ENCODE measurements at regions not wholly inside any gene's neighbourhood (a gene's known extent, or its start where the extent isn't known, plus 50 kb on each side); places are given as distances from the start of the nearest gene placed in this dataset.
"Not testable (repeated sequence)": the region's sequence is repeated elsewhere in the genome, so short reads cannot be mapped to it uniquely, and the experiment has no call there.

GRCh38 chr12:115798309-115798917 is 479.1 kb downstream of the MED13L start:
- intact Hi-C loops (cut with micrococcal nuclease) = no loop called here
- H3K27me3 Mint-ChIP-seq = no peaks in the 10 kb centered on the region

GRCh38 chr12:115794659-115795081 is 482.8 kb downstream of the MED13L start:
- Mint-ChIP-seq H3K9me3 (no peaks in the 10 kb centered on the region), H3K27me3 (peaks cover 3% of the 10 kb centered on the region), H3K27ac (no peak overlapping the region), H3K4me1 (ENCODE audit: low read depth) (no peaks in the 10 kb centered on the region), H3K4me3 (no peak overlapping the region), H3K36me3 (no peaks in the 10 kb centered on the region)
- ChIA-PET POLR2A (no interaction called here), CTCF (interaction anchor here (0.7 kb wide), 1 partner anchor 110 kb away, joined by 3 read pairs; no protein-coding TSS in a partner anchor)
- intact Hi-C loops (cut with micrococcal nuclease) = no loop called here
- no peak for DNase-seq

More at GRCh38 chr12:115798309-115798917, 479.1 kb downstream of the MED13L start:
- CTCF ChIA-PET = no interaction called here
- DNase-seq = no peak
- H3K4me3 Mint-ChIP-seq = no peak overlapping the region
- no peaks in the 10 kb centered on the region for H3K4me1 Mint-ChIP-seq (ENCODE audit: low read depth)
- POLR2A ChIA-PET = interaction anchor here (0.6 kb wide), 1 partner anchor 374 kb away, joined by 3 read pairs; no protein-coding TSS in a partner anchor
- H3K36me3 Mint-ChIP-seq = no peaks in the 10 kb centered on the region
- no peaks in the 10 kb centered on the region for H3K9me3 Mint-ChIP-seq
- H3K27ac Mint-ChIP-seq = no peak overlapping the region

- ChIA-PET CTCF (no interaction called here), POLR2A (no interaction called here)
- peaks cover 5% of the 10 kb centered on the region for H3K9me3 Mint-ChIP-seq
- no peak overlapping the region for H3K27ac Mint-ChIP-seq
- no peaks in the 10 kb centered on the region for H3K36me3 Mint-ChIP-seq
- H3K4me3 Mint-ChIP-seq = no peak overlapping the region
- no peak for DNase-seq
- H3K4me1 Mint-ChIP-seq (ENCODE audit: low read depth) = no peaks in the 10 kb centered on the region
- peaks cover 4% of the 10 kb centered on the region for H3K27me3 Mint-ChIP-seq
- intact Hi-C loops (cut with micrococcal nuclease) = no loop called here
Measured at GRCh38 chr12:115791331-115791730, 486.2 kb downstream of the MED13L start.

GRCh38 chr12:115790526-115790925 is 487.0 kb downstream of the MED13L start:
- H3K27ac Mint-ChIP-seq = no peak overlapping the region
- no peaks in the 10 kb centered on the region for H3K4me1 Mint-ChIP-seq (ENCODE audit: low read depth)
- CTCF ChIA-PET = no interaction called here
- H3K36me3 Mint-ChIP-seq = no peaks in the 10 kb centered on the region
- POLR2A ChIA-PET = no interaction called here
- no peak overlapping the region for H3K4me3 Mint-ChIP-seq
- intact Hi-C loops (cut with micrococcal nuclease) = no loop called here
- peaks cover 4% of the 10 kb centered on the region for H3K27me3 Mint-ChIP-seq
- no peak for DNase-seq
- peaks cover 8% of the 10 kb centered on the region for H3K9me3 Mint-ChIP-seq

DNA sequence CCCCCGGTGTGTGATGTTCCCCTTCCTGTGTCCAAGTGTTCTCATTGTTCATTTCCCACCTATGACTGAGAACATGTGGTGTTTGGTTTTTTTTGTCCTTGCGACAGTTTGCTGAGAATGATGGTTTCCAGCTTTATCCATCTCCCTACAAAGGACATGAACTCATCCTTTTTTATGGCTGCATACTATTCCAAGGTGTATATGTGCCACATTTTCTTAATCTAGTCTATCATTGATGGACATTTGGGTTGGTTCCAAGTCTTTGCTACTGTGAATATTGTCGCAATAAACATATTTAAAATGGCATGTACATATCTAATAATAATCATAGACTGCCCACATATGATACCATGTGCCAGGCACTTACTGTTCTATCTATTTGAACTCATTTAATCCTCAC is 491.0 kb downstream of the MED13L start:
- H3K27ac Mint-ChIP-seq; DNase-seq; H3K4me3 Mint-ChIP-seq; CTCF ChIA-PET; H3K27me3 Mint-ChIP-seq; POLR2A ChIA-PET; H3K9me3 Mint-ChIP-seq; intact Hi-C loops (cut with micrococcal nuclease); H3K4me1 Mint-ChIP-seq (ENCODE audit: low read depth); H3K36me3 Mint-ChIP-seq: not testable (repeated sequence)

GRCh38 chr12:115785548-115785947 is 491.9 kb downstream of the MED13L start:
- CTCF ChIA-PET = no interaction called here

DNA sequence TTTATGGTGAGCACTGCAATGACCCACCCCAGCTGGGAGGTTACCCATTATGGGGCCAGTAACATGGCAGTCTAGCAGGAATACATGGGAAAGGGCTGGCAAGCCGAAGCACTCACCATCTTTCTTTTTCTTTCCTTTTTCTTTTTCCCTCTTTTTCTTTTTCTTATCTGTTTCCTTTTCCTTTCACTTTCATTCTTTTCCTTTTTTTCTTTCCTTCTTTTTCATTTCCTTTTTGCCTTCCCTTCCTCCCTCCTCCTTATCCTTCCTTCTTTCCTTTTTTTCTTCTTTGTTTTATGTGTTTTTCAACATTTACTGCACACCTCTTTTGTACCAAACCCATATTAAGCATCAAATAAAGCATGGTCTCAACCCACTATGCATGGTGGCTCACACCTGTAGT is 501.1 kb downstream of the MED13L start:
- peaks cover 5% of the 10 kb centered on the region for H3K9me3 Mint-ChIP-seq
- H3K36me3 Mint-ChIP-seq = no peaks in the 10 kb centered on the region
- no peak for DNase-seq
- CTCF ChIA-PET = no interaction called here
- H3K27ac Mint-ChIP-seq = no peak overlapping the region
- H3K27me3 Mint-ChIP-seq = no peaks in the 10 kb centered on the region
- POLR2A ChIA-PET = no interaction called here
- H3K4me3 Mint-ChIP-seq = no peak overlapping the region
- H3K4me1 Mint-ChIP-seq (ENCODE audit: low read depth) = no peaks in the 10 kb centered on the region
- intact Hi-C loops (cut with micrococcal nuclease) = no loop called here

More at GRCh38 chr12:115785548-115785947, 491.9 kb downstream of the MED13L start:
- POLR2A ChIA-PET = no interaction called here
- Mint-ChIP-seq H3K27me3 (peaks cover 4% of the 10 kb centered on the region), H3K4me1 (ENCODE audit: low read depth) (no peaks in the 10 kb centered on the region), H3K4me3 (no peak overlapping the region), H3K27ac (no peak overlapping the region), H3K36me3 (no peaks in the 10 kb centered on the region), H3K9me3 (peaks cover 10% of the 10 kb centered on the region)
- intact Hi-C loops (cut with micrococcal nuclease) = no loop called here
- no peak for DNase-seq

- ChIA-PET POLR2A (no interaction called here), CTCF (no interaction called here)
- Mint-ChIP-seq H3K27ac (no peak overlapping the region), H3K36me3 (no peaks in the 10 kb centered on the region), H3K4me3 (no peak overlapping the region), H3K4me1 (ENCODE audit: low read depth) (no peaks in the 10 kb centered on the region), H3K27me3 (no peaks in the 10 kb centered on the region), H3K9me3 (peaks cover 5% of the 10 kb centered on the region)
- intact Hi-C loops (cut with micrococcal nuclease) = no loop called here
- no peak for DNase-seq
Measured at GRCh38 chr12:115774148-115774895, 503.2 kb downstream of the MED13L start.

- ChIA-PET POLR2A (no interaction called here), CTCF (no interaction called here)
Measured at GRCh38 chr12:115771601-115772000, 505.9 kb downstream of the MED13L start.

DNA sequence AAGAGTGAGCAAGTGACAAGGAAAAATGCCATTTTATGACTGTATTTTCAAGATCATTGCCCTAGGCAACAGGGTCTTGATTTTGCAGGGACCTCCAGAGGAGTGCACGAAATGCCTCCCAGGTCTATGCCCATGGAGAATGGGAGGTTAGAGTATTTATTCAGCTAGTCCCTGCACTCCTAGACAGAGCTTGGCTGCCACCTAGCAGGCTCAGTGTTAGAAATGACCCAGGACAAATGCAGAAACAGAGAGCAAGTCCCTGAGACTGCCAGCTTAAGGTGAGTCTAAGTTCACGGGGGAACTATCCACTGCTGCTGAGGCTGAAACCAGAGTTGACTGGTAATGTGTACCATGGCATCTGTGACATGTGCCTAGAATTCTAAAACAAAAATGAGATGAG is 506.4 kb downstream of the MED13L start:
- ChIA-PET POLR2A (no interaction called here), CTCF (no interaction called here)
- no peak overlapping the region for H3K27ac Mint-ChIP-seq
- no peaks in the 10 kb centered on the region for H3K4me1 Mint-ChIP-seq (ENCODE audit: low read depth)
- no peak overlapping the region for H3K4me3 Mint-ChIP-seq
- H3K9me3 Mint-ChIP-seq = peaks cover 5% of the 10 kb centered on the region
- no peaks in the 10 kb centered on the region for H3K36me3 Mint-ChIP-seq
- H3K27me3 Mint-ChIP-seq = no peaks in the 10 kb centered on the region
- intact Hi-C loops (cut with micrococcal nuclease) = no loop called here
- DNase-seq = no peak

More at GRCh38 chr12:115771601-115772000, 505.9 kb downstream of the MED13L start:
- Mint-ChIP-seq H3K4me3 (no peak overlapping the region), H3K27me3 (no peaks in the 10 kb centered on the region), H3K36me3 (no peaks in the 10 kb centered on the region), H3K27ac (no peak overlapping the region), H3K4me1 (ENCODE audit: low read depth) (no peaks in the 10 kb centered on the region), H3K9me3 (peaks cover 5% of the 10 kb centered on the region)
- intact Hi-C loops (cut with micrococcal nuclease) = no loop called here
- DNase-seq = no peak

DNA sequence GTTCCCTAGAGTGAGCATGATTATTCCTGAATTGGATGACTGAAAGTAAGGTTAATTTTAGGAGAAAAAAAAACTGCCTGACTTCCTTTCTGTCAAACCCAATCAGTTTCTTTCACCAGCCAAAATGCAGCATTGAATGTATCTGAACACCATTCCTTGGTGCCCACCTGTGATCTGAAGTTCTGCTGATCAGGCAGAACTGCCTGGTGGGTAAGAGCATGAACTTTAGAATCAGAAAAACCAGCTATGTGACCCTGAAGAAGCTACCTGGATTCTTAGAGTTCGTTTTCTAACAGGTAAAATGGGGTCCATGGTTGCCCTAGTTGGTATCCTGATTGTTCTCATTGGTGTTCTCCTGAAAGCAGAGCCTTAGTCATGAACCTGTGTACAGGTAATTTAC is 506.9 kb downstream of the MED13L start:
- intact Hi-C loops (cut with micrococcal nuclease) = no loop called here
- Mint-ChIP-seq H3K4me1 (ENCODE audit: low read depth) (no peaks in the 10 kb centered on the region), H3K27me3 (no peaks in the 10 kb centered on the region), H3K27ac (no peak overlapping the region), H3K36me3 (no peaks in the 10 kb centered on the region), H3K4me3 (no peak overlapping the region), H3K9me3 (peaks cover 5% of the 10 kb centered on the region)
- ChIA-PET CTCF (no interaction called here), POLR2A (no interaction called here)
- DNase-seq = no peak

DNA sequence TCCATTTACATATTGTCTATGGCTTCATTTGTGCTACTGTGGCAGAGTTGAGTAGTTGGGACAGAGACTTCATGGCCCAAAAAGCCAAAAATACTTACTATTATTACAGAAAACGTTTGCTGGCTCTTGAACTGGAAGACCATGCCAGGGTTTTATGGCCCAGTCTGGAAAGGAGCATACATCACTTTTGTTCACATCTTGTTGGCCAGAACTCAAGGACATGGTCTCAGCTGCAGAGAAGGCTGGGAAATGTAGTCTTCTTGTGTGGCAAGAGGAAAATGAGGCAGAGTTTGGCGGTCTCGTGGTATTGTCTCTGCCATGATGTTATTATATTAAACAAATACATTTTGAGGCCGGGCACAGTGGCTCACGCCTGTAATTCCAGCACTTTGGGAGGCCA is 509.6 kb downstream of the MED13L start:
- Mint-ChIP-seq H3K4me1 (ENCODE audit: low read depth) (no peaks in the 10 kb centered on the region), H3K36me3 (no peaks in the 10 kb centered on the region), H3K27me3 (no peaks in the 10 kb centered on the region), H3K4me3 (no peak overlapping the region), H3K9me3 (no peaks in the 10 kb centered on the region), H3K27ac (no peak overlapping the region)
- DNase-seq = no peak
- ChIA-PET CTCF (no interaction called here), POLR2A (no interaction called here)
- intact Hi-C loops (cut with micrococcal nuclease) = no loop called here

DNA sequence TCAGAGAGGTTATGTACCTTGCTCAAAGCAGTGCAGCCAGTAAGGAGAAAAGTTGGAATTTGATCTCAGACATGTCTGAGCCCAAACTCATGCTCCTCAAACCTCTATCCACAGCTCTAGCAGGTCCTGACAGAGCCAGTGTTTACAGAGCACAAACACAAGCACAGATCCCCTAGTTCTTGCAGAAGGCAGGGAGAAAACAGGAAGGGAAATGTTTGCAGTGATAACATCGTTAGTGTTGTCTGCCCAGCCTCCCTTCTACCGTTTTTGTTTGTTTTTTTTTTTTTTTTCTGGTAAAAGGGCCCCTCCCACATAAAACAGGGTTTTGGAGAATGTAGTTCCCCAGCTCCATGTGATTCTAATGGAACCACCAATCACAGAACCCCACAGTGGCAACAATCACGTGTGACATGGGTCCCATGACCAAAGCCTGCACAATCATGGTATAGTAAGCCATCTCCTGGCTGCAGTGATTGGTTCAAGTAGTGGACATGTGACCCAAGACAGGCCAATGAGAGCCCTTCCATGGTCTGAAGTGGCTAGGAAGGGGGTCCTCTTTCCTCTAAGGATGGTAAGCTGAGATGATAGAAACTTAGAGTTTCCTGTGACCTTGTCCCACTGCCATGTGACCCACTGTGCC is 513.4 kb downstream of the MED13L start:
- Mint-ChIP-seq H3K9me3 (no peaks in the 10 kb centered on the region), H3K4me3 (no peak overlapping the region), H3K27me3 (peaks cover 2% of the 10 kb centered on the region), H3K36me3 (no peaks in the 10 kb centered on the region), H3K27ac (no peak overlapping the region), H3K4me1 (ENCODE audit: low read depth) (no peaks in the 10 kb centered on the region)
- intact Hi-C loops (cut with micrococcal nuclease) = no loop called here
- no peak for DNase-seq
- POLR2A ChIA-PET = no interaction called here
- CTCF ChIA-PET = no interaction called here
